HFFc6 (cell line): ENCODE measurements at regions not wholly inside any gene's neighbourhood (a gene's known extent, or its start where the extent isn't known, plus 50 kb on each side); places are given as distances from the start of the nearest gene placed in this dataset.
"Not testable (repeated sequence)": the region's sequence is repeated elsewhere in the genome, so short reads cannot be mapped to it uniquely, and the experiment has no call there.

ENCODE experiments used
- DNase-seq: peaks from one replicate; pipeline ENCODE4 v3.0.0-alpha.2; 2018
- H3K27ac Mint-ChIP-seq: 2 replicates; pipeline ENCODE4 v1.8.0; 2020; ENCODE audit warnings: mild to moderate bottlenecking, mixed read lengths
- H3K27me3 Mint-ChIP-seq: 2 replicates; pipeline ENCODE4 v1.8.0; 2021; ENCODE audit warnings: mild to moderate bottlenecking, moderate library complexity, mixed read lengths; ENCODE audit not compliant: insufficient read depth
- H3K36me3 Mint-ChIP-seq: 2 replicates; pipeline ENCODE4 v1.8.0; 2021; ENCODE audit warnings: low read depth, mixed read lengths
- H3K4me1 Mint-ChIP-seq: 2 replicates; pipeline ENCODE4 v1.8.0; 2020; ENCODE audit warnings: low read depth, mixed read lengths
- H3K4me3 Mint-ChIP-seq: 2 replicates; pipeline ENCODE4 v1.8.0; 2020; ENCODE audit warnings: mild to moderate bottlenecking, moderate library complexity, mixed read lengths
- H3K9me3 Mint-ChIP-seq: 2 replicates; pipeline ENCODE4 v1.8.0; 2020; ENCODE audit warnings: mild to moderate bottlenecking, mixed read lengths
- TF ChIP-seq, protein P1 (sequence below): fragments of 200-600 bp; sonication (generic); IDR thresholded peaks from 2 replicates; pipeline ENCODE4 v1.5.0; 2021; ENCODE audit warnings: antibody characterized with exemption, mild to moderate bottlenecking

DNA sequence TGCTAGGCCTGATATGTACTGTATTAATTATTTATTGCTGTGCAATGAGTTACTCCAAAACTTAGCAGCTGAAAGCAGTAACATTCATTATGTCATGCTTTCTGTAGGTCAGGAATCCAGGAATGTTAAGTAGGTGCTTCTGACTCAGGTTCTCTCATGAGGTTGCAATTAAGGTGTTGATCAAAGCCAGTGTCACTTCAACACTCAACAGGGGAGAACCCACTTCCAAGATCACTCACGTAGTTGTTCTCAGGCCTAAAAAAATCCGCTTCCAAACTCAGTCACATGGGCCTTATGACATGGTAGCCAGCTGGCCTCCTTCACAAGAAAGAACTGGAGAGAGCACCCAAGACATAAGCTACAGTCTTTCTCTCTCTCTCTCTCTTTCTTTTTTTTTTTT lies 211.1 kb upstream of the NBEA start:
- Mint-ChIP-seq H3K36me3 (no peaks in the 10 kb centered on the region; the same call in 1 of the 2 replicates), H3K4me1 (no peaks in the 10 kb centered on the region), H3K9me3 (peaks cover 4% of the 10 kb centered on the region; the same call in 1 of the 2 replicates), H3K4me3 (no peak overlapping the region), H3K27me3 (no peaks in the 10 kb centered on the region), H3K27ac (no peak overlapping the region)
- DNase-seq, result no peak
- TF ChIP-seq, protein P1, sequence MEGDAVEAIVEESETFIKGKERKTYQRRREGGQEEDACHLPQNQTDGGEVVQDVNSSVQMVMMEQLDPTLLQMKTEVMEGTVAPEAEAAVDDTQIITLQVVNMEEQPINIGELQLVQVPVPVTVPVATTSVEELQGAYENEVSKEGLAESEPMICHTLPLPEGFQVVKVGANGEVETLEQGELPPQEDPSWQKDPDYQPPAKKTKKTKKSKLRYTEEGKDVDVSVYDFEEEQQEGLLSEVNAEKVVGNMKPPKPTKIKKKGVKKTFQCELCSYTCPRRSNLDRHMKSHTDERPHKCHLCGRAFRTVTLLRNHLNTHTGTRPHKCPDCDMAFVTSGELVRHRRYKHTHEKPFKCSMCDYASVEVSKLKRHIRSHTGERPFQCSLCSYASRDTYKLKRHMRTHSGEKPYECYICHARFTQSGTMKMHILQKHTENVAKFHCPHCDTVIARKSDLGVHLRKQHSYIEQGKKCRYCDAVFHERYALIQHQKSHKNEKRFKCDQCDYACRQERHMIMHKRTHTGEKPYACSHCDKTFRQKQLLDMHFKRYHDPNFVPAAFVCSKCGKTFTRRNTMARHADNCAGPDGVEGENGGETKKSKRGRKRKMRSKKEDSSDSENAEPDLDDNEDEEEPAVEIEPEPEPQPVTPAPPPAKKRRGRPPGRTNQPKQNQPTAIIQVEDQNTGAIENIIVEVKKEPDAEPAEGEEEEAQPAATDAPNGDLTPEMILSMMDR, result no peak

- no peak for DNase-seq
- Mint-ChIP-seq H3K27me3 (no peaks in the 10 kb centered on the region), H3K36me3 (no peaks in the 10 kb centered on the region; the same call in 1 of the 2 replicates), H3K27ac (no peak overlapping the region), H3K9me3 (peaks cover 4% of the 10 kb centered on the region; the same call in 1 of the 2 replicates), H3K4me3 (no peak overlapping the region), H3K4me1 (no peaks in the 10 kb centered on the region)
- TF ChIP-seq, protein P1, result no peak
These were observed 210.6 kb upstream of the NBEA start for GRCh38 chr13:34731486-34731885.

GRCh38 chr13:34733721-34734120 lies 208.3 kb upstream of the NBEA start:
- DNase-seq, result no peak
- Mint-ChIP-seq H3K27me3 (no peaks in the 10 kb centered on the region), H3K36me3 (no peaks in the 10 kb centered on the region; the same call in 1 of the 2 replicates), H3K27ac (no peak overlapping the region), H3K9me3 (peaks cover 4% of the 10 kb centered on the region; the same call in 1 of the 2 replicates), H3K4me3 (no peak overlapping the region), H3K4me1 (no peaks in the 10 kb centered on the region)
- TF ChIP-seq, protein P1, result no peak

GRCh38 chr13:34734932-34735331 lies 207.1 kb upstream of the NBEA start:
- DNase-seq, result no peak
- Mint-ChIP-seq H3K27ac (no peak overlapping the region), H3K36me3 (no peaks in the 10 kb centered on the region; the same call in 1 of the 2 replicates), H3K4me3 (no peak overlapping the region), H3K27me3 (no peaks in the 10 kb centered on the region), H3K4me1 (no peaks in the 10 kb centered on the region), H3K9me3 (peaks cover 1% of the 10 kb centered on the region; the same call in 1 of the 2 replicates)
- TF ChIP-seq, protein P1, result no peak

- no peak overlapping the region for H3K4me3 Mint-ChIP-seq
- TF ChIP-seq, protein P1, result no peak
- H3K9me3 Mint-ChIP-seq, result no peaks in the 10 kb centered on the region; the same call in 1 of the 2 replicates
- H3K27me3 Mint-ChIP-seq, result peaks cover 2% of the 10 kb centered on the region; the same call in 1 of the 2 replicates
- H3K36me3 Mint-ChIP-seq, result no peaks in the 10 kb centered on the region
- DNase-seq, result no peak
- H3K27ac Mint-ChIP-seq, result no peak overlapping the region
- no peaks in the 10 kb centered on the region for H3K4me1 Mint-ChIP-seq
These were observed 203.6 kb upstream of the NBEA start for GRCh38 chr13:34738254-34738992.

DNA sequence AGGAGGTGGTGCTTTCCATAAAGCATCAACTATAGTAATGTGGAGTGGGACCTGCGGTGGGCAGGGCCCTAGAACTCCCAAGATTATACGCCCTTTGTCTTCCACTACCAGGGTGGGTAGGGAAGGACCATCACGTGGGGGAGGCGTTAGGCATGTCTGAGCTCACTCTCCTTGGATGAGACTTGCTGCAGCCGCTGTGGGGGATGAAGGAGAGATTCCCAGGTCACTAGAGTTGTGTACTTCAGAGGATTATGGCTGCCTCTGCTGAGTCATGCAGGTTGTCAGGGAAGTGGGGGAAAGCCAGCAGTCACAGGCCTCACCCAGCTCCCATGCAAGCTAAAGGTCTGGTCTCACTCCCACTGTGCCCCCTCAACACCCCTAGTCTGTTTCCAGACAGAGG lies 195.0 kb upstream of the NBEA start:
- H3K27ac Mint-ChIP-seq, H3K36me3 Mint-ChIP-seq, H3K9me3 Mint-ChIP-seq, H3K4me1 Mint-ChIP-seq, H3K27me3 Mint-ChIP-seq, DNase-seq, H3K4me3 Mint-ChIP-seq: not testable (repeated sequence)
